Endodermal cell (in vitro differentiated cells): ENCODE measurements at regions not wholly inside any gene's neighbourhood (a gene's known extent, or its start where the extent isn't known, plus 50 kb on each side); places are given as distances from the start of the nearest gene placed in this dataset.

Experiments used
- DNase-seq: peaks from one replicate; pipeline ENCODE4 v3.0.0-alpha.2; 2017
- H3K27ac ChIP-seq: 2 replicates; pipeline ENCODE4 v1.5.1; 2013; ENCODE audit warnings: mild to moderate bottlenecking, low read depth, low read length, moderate library complexity
- H3K27me3 ChIP-seq: 2 replicates; pipeline ENCODE4 v1.6.1; 2013; ENCODE audit warnings: mild to moderate bottlenecking, low read length, moderate library complexity; ENCODE audit not compliant: insufficient read depth, control insufficient read depth, poor library complexity, severe bottlenecking
- H3K36me3 ChIP-seq: 2 replicates; pipeline ENCODE4 v1.7.0; 2013; ENCODE audit warnings: mild to moderate bottlenecking, low read length, moderate library complexity; ENCODE audit not compliant: control insufficient read depth, insufficient read depth
- H3K4me1 ChIP-seq: one replicate; pipeline ENCODE4 v1.7.0; 2013; ENCODE audit warnings: low read length; ENCODE audit not compliant: control insufficient read depth, insufficient read depth
- H3K4me3 ChIP-seq: 2 replicates; pipeline ENCODE4 v1.5.1; 2013; ENCODE audit warnings: mild to moderate bottlenecking, low read length, moderate library complexity
- H3K9ac ChIP-seq: 2 replicates; pipeline ENCODE4 v1.6.1; 2013; ENCODE audit warnings: mild to moderate bottlenecking, low read length, moderate library complexity; ENCODE audit not compliant: poor library complexity, severe bottlenecking; ENCODE audit errors: extremely low read depth
- H3K9me3 ChIP-seq: 2 replicates; pipeline ENCODE4 v1.6.1; 2013; ENCODE audit warnings: mild to moderate bottlenecking, low read length, moderate library complexity; ENCODE audit not compliant: control insufficient read depth
- H3K27ac Mint-ChIP-seq: 2 replicates; pipeline ENCODE4 v1.8.0; 2020; ENCODE audit warnings: mixed read lengths
- H3K27me3 Mint-ChIP-seq: 2 replicates; pipeline ENCODE4 v1.8.0; 2021; ENCODE audit warnings: mild to moderate bottlenecking, mixed read lengths; ENCODE audit not compliant: insufficient read depth
- H3K36me3 Mint-ChIP-seq: 2 replicates; pipeline ENCODE4 v1.8.0; 2020; ENCODE audit warnings: low read depth, mixed read lengths
- H3K4me1 Mint-ChIP-seq: 2 replicates; pipeline ENCODE4 v1.8.0; 2020; ENCODE audit warnings: mixed read lengths
- H3K4me3 Mint-ChIP-seq: 2 replicates; pipeline ENCODE4 v1.8.0; 2020; ENCODE audit warnings: mild to moderate bottlenecking, moderate library complexity, mixed read lengths
- H3K9me3 Mint-ChIP-seq: 2 replicates; pipeline ENCODE4 v1.8.0; 2020; ENCODE audit warnings: mild to moderate bottlenecking, mixed read lengths
- CTCF ChIP-seq: fragments of 200-600 bp; sonication (generic); conservative IDR thresholded peaks from 2 replicates; pipeline ENCODE4 v1.5.0; 2021; ENCODE audit warnings: antibody characterized with exemption, mild to moderate bottlenecking
- WGBS, 2 experiments: methylation state at CpG; one replicate each; pipeline versions ENCODE4 v1.1.5 to v1.1.7; 2013; ENCODE audit warnings: missing lambda C conversion rate in 2 of 2, mixed read lengths in 1 of 2; ENCODE audit not compliant: insufficient coverage in 1 of 2, insufficient read length in 1 of 2; 5-methylcytosine and 5-hydroxymethylcytosine counted together

DNA sequence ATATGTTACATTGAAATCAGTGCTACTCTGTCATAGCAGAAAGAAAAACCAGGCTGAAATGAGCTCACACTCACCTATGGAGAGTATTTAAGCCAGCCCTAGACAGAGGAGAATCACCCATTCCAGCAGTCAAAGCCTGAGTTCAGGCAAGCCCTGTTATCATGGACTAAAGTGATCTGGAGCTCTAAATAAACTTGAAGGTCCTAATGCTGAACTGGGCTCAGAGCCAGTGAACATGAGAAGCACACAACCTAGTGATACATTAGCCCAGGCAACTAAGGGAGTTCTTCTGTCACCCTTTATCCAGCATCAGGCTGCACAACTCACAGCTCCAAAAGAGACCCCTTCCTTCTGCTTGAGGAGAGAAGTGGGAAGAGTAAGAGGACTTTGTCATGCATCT, 425.0 kb downstream of the COL12A1 start:
- no peak for TF ChIP-seq CTCF
- H3K9ac ChIP-seq, result no peak overlapping the region
- H3K36me3 Mint-ChIP-seq, result no peaks in the 10 kb centered on the region

DNA sequence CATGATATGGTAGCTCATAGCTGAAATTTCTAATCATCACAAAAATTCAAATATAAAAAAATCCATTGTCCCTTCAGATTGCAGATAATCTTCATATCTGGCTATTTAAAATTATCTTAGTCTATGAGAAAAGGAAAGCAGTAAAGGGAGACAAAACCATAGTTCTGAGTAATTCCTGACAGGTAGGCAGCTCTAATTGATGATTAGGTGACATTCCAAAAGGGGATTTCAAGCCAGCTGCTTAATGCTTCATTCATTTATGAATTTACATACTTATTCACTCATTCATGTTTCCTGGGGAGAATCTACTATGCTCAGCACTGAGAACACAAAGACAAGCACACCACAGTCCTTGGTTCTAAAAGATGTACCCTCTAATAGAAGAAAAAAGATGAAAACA, 437.1 kb downstream of the COL12A1 start:
- Mint-ChIP-seq H3K4me3 (no peak overlapping the region), H3K4me1 (no peaks in the 10 kb centered on the region), H3K27ac (no peak overlapping the region), H3K27me3 (no peaks in the 10 kb centered on the region), H3K9me3 (no peaks in the 10 kb centered on the region), H3K36me3 (no peaks in the 10 kb centered on the region)
- no peaks in the 10 kb centered on the region for H3K27me3 ChIP-seq
- no peaks in the 10 kb centered on the region for H3K36me3 ChIP-seq
- H3K27ac ChIP-seq, result no peak overlapping the region
- H3K9me3 ChIP-seq, result no peaks in the 10 kb centered on the region
- no peaks in the 10 kb centered on the region for H3K4me1 ChIP-seq
- DNase-seq, result no peak
- TF ChIP-seq CTCF, result no peak
- no peak overlapping the region for H3K4me3 ChIP-seq
- H3K9ac ChIP-seq, result no peak overlapping the region

More for the DNA sequence above, 425.0 kb downstream of the COL12A1 start:
- Mint-ChIP-seq H3K27ac (no peak overlapping the region), H3K4me3 (no peak overlapping the region), H3K4me1 (no peaks in the 10 kb centered on the region), H3K27me3 (no peaks in the 10 kb centered on the region), H3K9me3 (no peaks in the 10 kb centered on the region)
- DNase-seq, result no peak
- Histone ChIP-seq H3K36me3 (no peaks in the 10 kb centered on the region), H3K27ac (no peak overlapping the region), H3K4me3 (no peak overlapping the region), H3K4me1 (no peaks in the 10 kb centered on the region), H3K27me3 (peaks cover 16% of the 10 kb centered on the region), H3K9me3 (no peaks in the 10 kb centered on the region)

- no peak for TF ChIP-seq CTCF
- no peaks in the 10 kb centered on the region for H3K4me1 Mint-ChIP-seq
- H3K27ac Mint-ChIP-seq, result no peak overlapping the region
- no peak overlapping the region for H3K4me3 Mint-ChIP-seq
- Histone ChIP-seq H3K9me3 (no peaks in the 10 kb centered on the region), H3K9ac (no peak overlapping the region), H3K4me3 (no peak overlapping the region), H3K27ac (no peak overlapping the region), H3K36me3 (no peaks in the 10 kb centered on the region), H3K27me3 (no peaks in the 10 kb centered on the region), H3K4me1 (no peaks in the 10 kb centered on the region)
- no peaks in the 10 kb centered on the region for H3K36me3 Mint-ChIP-seq
- 92 to 100% methylated on average over 2 to 3 of the region's 3 CpGs for WGBS, 2 experiments
- H3K9me3 Mint-ChIP-seq, result no peaks in the 10 kb centered on the region
- no peak for DNase-seq
- H3K27me3 Mint-ChIP-seq, result no peaks in the 10 kb centered on the region
These were observed 437.7 kb downstream of the COL12A1 start for GRCh38 chr6:74768120-74768519.
